ENCODE measurements at regions not wholly inside any gene's neighbourhood (a gene's known extent, or its start where the extent isn't known, plus 50 kb on each side); places are given as distances from the start of the nearest gene placed in this dataset.

DNA sequence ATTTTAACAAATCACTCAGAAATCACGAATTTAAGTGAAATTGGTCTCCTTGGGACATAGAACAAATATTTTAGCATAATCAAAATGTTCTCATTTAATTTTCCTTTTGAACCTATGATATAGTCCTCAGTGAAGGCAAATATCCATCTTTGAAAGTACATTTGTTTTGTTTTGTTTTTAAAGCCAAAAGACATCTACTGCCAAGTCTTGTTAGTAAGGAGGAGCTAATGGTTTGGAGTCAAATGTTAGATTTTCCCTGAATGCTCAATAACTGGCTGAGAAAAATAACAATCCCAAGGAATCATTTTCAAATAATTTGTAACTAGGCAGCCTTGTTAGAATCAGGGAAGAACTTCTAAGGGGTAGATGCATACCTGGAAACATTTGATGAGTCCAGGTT, 302.9 kb upstream of the MAF start:
- no peaks in the 10 kb centered on the region for H3K4me1 Mint-ChIP-seq
- H3K36me3 Mint-ChIP-seq (ENCODE audit: low read depth): no peaks in the 10 kb centered on the region
- H3K9ac ChIP-seq (ENCODE audit: extremely low read depth, low read length, poor library complexity, severe bottlenecking): no peak overlapping the region
- peaks cover 5% of the 10 kb centered on the region for H3K9me3 Mint-ChIP-seq
- WGBS, 2 experiments (ENCODE audit: insufficient coverage in 1 of 2, insufficient read length in 1 of 2): 94% methylated on average over 1 of the region's 1 CpG; no CpG with 5 or more reads in 1 of the 2 experiments
- no peaks in the 10 kb centered on the region for H3K27me3 ChIP-seq (ENCODE audit: control insufficient read depth, insufficient read depth, low read length, poor library complexity, severe bottlenecking)
- no peaks in the 10 kb centered on the region for H3K27me3 Mint-ChIP-seq (ENCODE audit: insufficient read depth)
- no peak overlapping the region for H3K27ac Mint-ChIP-seq
- H3K4me3 Mint-ChIP-seq: no peak overlapping the region
- DNase-seq: no peak
- H3K4me3 ChIP-seq (ENCODE audit: low read length): no peak overlapping the region
- H3K9me3 ChIP-seq (ENCODE audit: control insufficient read depth, low read length): no peaks in the 10 kb centered on the region
- H3K4me1 ChIP-seq (ENCODE audit: control insufficient read depth, insufficient read depth, low read length): no peaks in the 10 kb centered on the region
- no peaks in the 10 kb centered on the region for H3K36me3 ChIP-seq (ENCODE audit: control insufficient read depth, insufficient read depth, low read length)
- TF ChIP-seq, protein P1, sequence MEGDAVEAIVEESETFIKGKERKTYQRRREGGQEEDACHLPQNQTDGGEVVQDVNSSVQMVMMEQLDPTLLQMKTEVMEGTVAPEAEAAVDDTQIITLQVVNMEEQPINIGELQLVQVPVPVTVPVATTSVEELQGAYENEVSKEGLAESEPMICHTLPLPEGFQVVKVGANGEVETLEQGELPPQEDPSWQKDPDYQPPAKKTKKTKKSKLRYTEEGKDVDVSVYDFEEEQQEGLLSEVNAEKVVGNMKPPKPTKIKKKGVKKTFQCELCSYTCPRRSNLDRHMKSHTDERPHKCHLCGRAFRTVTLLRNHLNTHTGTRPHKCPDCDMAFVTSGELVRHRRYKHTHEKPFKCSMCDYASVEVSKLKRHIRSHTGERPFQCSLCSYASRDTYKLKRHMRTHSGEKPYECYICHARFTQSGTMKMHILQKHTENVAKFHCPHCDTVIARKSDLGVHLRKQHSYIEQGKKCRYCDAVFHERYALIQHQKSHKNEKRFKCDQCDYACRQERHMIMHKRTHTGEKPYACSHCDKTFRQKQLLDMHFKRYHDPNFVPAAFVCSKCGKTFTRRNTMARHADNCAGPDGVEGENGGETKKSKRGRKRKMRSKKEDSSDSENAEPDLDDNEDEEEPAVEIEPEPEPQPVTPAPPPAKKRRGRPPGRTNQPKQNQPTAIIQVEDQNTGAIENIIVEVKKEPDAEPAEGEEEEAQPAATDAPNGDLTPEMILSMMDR (conservative IDR thresholded peaks at IDR 0.05): no peak
- H3K27ac ChIP-seq (ENCODE audit: low read depth, low read length): no peak overlapping the region

DNA sequence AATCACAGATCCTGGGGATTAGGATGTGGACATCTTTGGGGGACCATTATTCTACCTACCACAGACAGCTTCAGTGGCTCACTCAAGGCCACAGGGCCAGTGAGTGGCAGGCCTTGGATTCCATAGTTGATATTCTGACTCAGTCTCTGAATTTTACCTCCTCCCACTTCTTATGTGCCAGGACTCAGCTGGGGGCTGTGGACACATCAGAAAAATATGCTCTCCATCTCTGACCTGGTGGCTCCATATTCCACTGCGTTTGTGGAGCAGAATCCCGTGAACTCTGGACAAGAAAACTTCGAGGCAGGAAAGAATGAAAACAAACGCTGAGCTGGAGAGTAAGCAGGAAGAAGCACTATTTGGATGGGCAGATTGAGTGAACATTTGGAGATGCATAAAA, 301.8 kb upstream of the MAF start:
- H3K27ac ChIP-seq (ENCODE audit: low read depth, low read length): no peak overlapping the region
- Mint-ChIP-seq H3K9me3 (peaks cover 5% of the 10 kb centered on the region), H3K27ac (no peak overlapping the region), H3K4me1 (no peaks in the 10 kb centered on the region), H3K27me3 (ENCODE audit: insufficient read depth) (peaks cover 3% of the 10 kb centered on the region), H3K4me3 (no peak overlapping the region), H3K36me3 (ENCODE audit: low read depth) (no peaks in the 10 kb centered on the region)
- H3K27me3 ChIP-seq (ENCODE audit: control insufficient read depth, insufficient read depth, low read length, poor library complexity, severe bottlenecking): peaks cover under 1% of the 10 kb centered on the region
- H3K9me3 ChIP-seq (ENCODE audit: control insufficient read depth, low read length): no peaks in the 10 kb centered on the region
- DNase-seq: no peak
- no peak overlapping the region for H3K9ac ChIP-seq (ENCODE audit: extremely low read depth, low read length, poor library complexity, severe bottlenecking)
- TF ChIP-seq, protein P1 (conservative IDR thresholded peaks at IDR 0.05): no peak
- H3K4me3 ChIP-seq (ENCODE audit: low read length): no peak overlapping the region
- H3K36me3 ChIP-seq (ENCODE audit: control insufficient read depth, insufficient read depth, low read length): no peaks in the 10 kb centered on the region
- no peaks in the 10 kb centered on the region for H3K4me1 ChIP-seq (ENCODE audit: control insufficient read depth, insufficient read depth, low read length)
- 94 to 95% methylated on average over 4 of the region's 4 CpGs for WGBS, 2 experiments (ENCODE audit: insufficient coverage in 1 of 2, insufficient read length in 1 of 2)

DNA sequence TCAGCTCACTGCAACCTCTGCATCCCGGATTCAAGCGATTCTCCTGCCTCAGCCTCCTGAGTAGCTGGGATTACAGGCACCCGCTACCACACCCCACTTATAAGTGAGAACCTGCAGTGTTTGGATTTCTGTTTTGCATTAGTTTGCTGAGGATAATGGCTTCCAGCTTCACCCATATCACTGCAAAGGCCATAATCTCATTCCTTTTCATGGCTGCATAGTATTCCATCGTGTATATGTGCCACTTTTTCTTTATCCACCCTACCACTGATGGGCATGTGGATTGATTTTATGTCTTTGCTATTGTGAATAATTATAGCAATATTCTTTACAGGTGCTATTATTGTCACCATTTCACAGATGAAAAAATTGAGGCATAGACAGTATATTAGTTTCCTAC, 301.0 kb upstream of the MAF start:
- H3K9me3 Mint-ChIP-seq: peaks cover 5% of the 10 kb centered on the region
- no peaks in the 10 kb centered on the region for H3K9me3 ChIP-seq (ENCODE audit: control insufficient read depth, low read length)
- no peak overlapping the region for H3K27ac ChIP-seq (ENCODE audit: low read depth, low read length)
- no peak overlapping the region for H3K4me3 Mint-ChIP-seq
- no peaks in the 10 kb centered on the region for H3K36me3 Mint-ChIP-seq (ENCODE audit: low read depth)
- H3K27me3 ChIP-seq (ENCODE audit: control insufficient read depth, insufficient read depth, low read length, poor library complexity, severe bottlenecking): peaks cover 7% of the 10 kb centered on the region
- 88 to 92% methylated on average over 3 to 4 of the region's 4 CpGs for WGBS, 2 experiments (ENCODE audit: insufficient coverage in 1 of 2, insufficient read length in 1 of 2)
- H3K27me3 Mint-ChIP-seq (ENCODE audit: insufficient read depth): peaks cover 3% of the 10 kb centered on the region
- DNase-seq: no peak
- no peak overlapping the region for H3K27ac Mint-ChIP-seq
- no peaks in the 10 kb centered on the region for H3K4me1 ChIP-seq (ENCODE audit: control insufficient read depth, insufficient read depth, low read length)
- no peak overlapping the region for H3K9ac ChIP-seq (ENCODE audit: extremely low read depth, low read length, poor library complexity, severe bottlenecking)
- TF ChIP-seq, protein P1 (conservative IDR thresholded peaks at IDR 0.05): no peak
- no peak overlapping the region for H3K4me3 ChIP-seq (ENCODE audit: low read length)
- H3K4me1 Mint-ChIP-seq: no peaks in the 10 kb centered on the region
- H3K36me3 ChIP-seq (ENCODE audit: control insufficient read depth, insufficient read depth, low read length): no peaks in the 10 kb centered on the region
